ENCODE measurements at regions not wholly inside any gene's neighbourhood (a gene's known extent, or its start where the extent isn't known, plus 50 kb on each side); places are given as distances from the start of the nearest gene placed in this dataset.
"Not testable (repeated sequence)": the region's sequence is repeated elsewhere in the genome, so short reads cannot be mapped to it uniquely, and the experiment has no call there.

DNA sequence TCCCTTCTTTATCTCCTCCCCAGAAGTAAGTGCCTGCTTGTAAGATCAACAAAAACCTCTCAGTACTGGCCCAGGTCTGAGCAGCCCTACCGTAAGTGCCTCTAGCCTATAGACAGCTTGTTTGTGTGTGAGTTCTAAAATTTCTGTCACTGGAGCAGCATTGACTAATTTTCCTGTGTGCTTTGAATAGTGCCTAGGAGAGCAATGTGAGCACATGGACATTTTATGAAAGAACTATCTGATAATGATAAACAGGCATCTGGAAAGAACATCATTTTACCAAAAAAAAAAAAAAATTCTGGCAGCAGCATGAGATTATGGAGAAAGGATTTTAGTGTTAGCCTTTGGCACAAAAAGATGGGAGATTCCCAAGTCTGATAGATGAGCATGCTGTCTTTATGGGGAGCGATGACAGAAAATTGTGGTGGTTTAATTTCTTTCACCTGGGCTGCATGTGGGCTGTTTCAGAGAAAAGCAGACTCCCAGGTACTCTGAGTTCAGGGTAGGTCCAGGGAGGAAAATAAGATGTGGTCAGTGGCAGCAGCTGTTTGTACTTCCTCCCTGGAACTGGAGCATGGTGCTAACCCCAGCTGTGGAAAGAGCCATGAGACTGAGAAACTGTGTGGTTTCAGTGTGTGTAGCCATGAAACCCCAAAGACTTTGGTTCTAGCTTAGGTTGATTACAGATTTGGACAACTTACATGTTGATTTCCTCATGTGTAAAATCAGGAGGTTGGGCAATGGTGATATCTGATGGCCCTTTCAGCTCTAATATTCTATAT lies 419.9 kb downstream of the NTRK2 start:
- TF ChIP-seq, protein P1, sequence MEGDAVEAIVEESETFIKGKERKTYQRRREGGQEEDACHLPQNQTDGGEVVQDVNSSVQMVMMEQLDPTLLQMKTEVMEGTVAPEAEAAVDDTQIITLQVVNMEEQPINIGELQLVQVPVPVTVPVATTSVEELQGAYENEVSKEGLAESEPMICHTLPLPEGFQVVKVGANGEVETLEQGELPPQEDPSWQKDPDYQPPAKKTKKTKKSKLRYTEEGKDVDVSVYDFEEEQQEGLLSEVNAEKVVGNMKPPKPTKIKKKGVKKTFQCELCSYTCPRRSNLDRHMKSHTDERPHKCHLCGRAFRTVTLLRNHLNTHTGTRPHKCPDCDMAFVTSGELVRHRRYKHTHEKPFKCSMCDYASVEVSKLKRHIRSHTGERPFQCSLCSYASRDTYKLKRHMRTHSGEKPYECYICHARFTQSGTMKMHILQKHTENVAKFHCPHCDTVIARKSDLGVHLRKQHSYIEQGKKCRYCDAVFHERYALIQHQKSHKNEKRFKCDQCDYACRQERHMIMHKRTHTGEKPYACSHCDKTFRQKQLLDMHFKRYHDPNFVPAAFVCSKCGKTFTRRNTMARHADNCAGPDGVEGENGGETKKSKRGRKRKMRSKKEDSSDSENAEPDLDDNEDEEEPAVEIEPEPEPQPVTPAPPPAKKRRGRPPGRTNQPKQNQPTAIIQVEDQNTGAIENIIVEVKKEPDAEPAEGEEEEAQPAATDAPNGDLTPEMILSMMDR (IDR thresholded peaks at IDR 0.05; ENCODE audit: insufficient read depth, low read depth, low read length, missing control alignments): no peak
- DNase-seq (ENCODE audit: low read depth): no peak
- no peak overlapping the region for H3K4me3 ChIP-seq (ENCODE audit: low read length)

DNA sequence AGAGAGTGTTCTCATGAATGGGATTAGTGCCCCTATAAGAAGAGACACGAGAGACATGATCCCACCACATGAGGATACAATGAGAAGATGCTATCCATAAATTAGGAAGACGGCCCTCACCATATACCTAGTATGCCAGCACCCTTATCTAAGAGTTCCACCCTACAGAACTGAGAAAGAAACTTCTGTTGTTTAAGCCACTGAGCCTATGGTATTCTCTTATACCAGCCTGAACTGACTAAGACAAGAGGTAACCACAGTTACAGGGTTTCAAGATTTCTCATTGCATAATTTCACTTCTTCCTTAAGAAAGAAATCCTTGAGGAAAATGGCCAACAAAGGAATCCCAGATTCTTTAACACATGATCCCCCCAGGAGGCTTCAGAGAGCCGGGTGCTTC lies 412.4 kb downstream of the NTRK2 start:
- DNase-seq (ENCODE audit: low read depth): no peak
- H3K4me3 ChIP-seq (ENCODE audit: low read length): no peak overlapping the region
- TF ChIP-seq, protein P1 (IDR thresholded peaks at IDR 0.05; ENCODE audit: insufficient read depth, low read depth, low read length, missing control alignments): no peak

DNA sequence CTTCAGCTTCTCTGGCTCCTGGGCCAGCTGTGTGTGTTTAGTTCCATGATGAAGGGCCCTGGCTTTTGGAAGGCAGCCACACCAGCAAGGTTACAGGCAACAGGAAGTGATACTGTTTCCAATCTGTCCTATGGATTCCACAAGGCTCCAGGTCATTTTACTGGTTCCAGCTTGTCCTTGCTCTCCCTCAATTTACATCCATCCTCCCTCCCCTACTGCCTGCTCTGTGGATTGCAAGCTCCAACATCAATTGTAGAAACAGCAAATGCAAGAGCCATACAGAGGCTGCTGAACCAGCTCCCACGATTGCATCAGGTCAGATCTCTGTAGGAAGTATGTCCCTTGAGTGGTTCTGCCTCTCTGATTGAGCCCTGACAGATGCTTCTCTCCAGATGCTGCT lies 409.8 kb downstream of the NTRK2 start:
- DNase-seq (ENCODE audit: low read depth): peak; percentile 23
- H3K4me3 ChIP-seq (ENCODE audit: low read length): no peak overlapping the region
- TF ChIP-seq, protein P1 (IDR thresholded peaks at IDR 0.05; ENCODE audit: insufficient read depth, low read depth, low read length, missing control alignments): no peak

DNA sequence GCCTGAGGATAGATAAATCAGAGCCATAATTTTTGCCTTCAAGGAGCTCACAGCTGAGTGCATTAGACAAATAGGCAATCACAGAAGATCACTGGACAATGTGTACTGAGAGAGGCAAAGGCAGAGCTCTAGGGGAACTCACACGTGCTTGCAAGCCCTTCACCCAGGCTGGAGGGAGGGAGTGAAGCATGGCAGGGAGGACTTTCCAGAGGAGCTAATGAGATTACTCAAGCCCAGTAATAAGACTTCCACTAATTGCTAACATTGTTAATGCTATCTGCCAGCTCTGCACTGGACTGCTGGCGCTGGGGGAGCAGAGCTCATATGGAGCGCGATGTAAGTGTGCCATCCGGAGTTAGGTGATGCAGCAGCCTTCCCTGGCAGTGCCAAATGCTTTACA lies 408.4 kb downstream of the NTRK2 start:
- DNase-seq (ENCODE audit: low read depth): no peak

DNA sequence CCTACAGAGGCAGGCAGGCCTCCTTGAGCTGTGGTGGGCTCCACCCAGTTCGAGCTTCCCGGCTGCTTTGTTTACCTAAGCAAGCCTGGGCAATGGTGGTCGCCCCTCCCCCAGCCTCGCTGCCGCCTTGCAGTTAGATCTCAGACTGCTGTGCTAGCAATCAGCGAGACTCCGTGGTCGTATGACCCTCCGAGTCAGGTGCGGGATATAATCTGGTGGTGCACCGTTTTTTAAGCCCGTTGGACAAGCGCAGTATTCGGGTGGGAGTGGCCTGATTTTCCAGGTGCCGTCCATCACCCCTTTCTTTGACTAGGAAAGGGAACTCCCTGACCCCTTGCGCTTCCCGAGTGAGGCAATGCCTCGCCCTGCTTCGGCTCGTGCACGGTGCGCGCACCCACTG lies 407.6 kb downstream of the NTRK2 start:
- not testable (repeated sequence) for H3K4me3 ChIP-seq (ENCODE audit: low read length); DNase-seq (ENCODE audit: low read depth)

More for the DNA sequence above, 408.4 kb downstream of the NTRK2 start:
- no peak overlapping the region for H3K4me3 ChIP-seq (ENCODE audit: low read length)
- TF ChIP-seq, protein P1 (IDR thresholded peaks at IDR 0.05; ENCODE audit: insufficient read depth, low read depth, low read length, missing control alignments): no peak

Data from epithelial cell of esophagus (primary cell).